ENCODE measurements at regions not wholly inside any gene's neighbourhood (a gene's known extent, or its start where the extent isn't known, plus 50 kb on each side); places are given as distances from the start of the nearest gene placed in this dataset.

- H3K4me3 ChIP-seq (replicated peaks; ENCODE audit: low read depth, low read length), result no peak overlapping the region
- TF ChIP-seq CTCF (IDR thresholded peaks at IDR 0.05; ENCODE audit: low read depth, low read length, missing control alignments), result no peak
- DNase-seq (ENCODE audit: extremely low read depth, low read depth), result no peak
Observed at GRCh38 chr9:108239696-108240321, 616.0 kb downstream of the ACTL7B start.

GRCh38 chr9:108235609-108236008 is 620.2 kb downstream of the ACTL7B start:
- no peak for TF ChIP-seq CTCF (IDR thresholded peaks at IDR 0.05; ENCODE audit: low read depth, low read length, missing control alignments)
- no peak overlapping the region for H3K4me3 ChIP-seq (replicated peaks; ENCODE audit: low read depth, low read length)
- DNase-seq (ENCODE audit: extremely low read depth, low read depth), result no peak

GRCh38 chr9:108234811-108235210 is 621.0 kb downstream of the ACTL7B start:
- TF ChIP-seq CTCF (IDR thresholded peaks at IDR 0.05; ENCODE audit: low read depth, low read length, missing control alignments), result no peak
- DNase-seq (ENCODE audit: extremely low read depth, low read depth), result no peak
- H3K4me3 ChIP-seq (replicated peaks; ENCODE audit: low read depth, low read length), result no peak overlapping the region

- TF ChIP-seq CTCF (IDR thresholded peaks at IDR 0.05; ENCODE audit: low read depth, low read length, missing control alignments), result no peak
- H3K4me3 ChIP-seq (replicated peaks; ENCODE audit: low read depth, low read length), result no peak overlapping the region
- DNase-seq (ENCODE audit: extremely low read depth, low read depth), result no peak
Observed at GRCh38 chr9:108225149-108225800, 630.5 kb downstream of the ACTL7B start.

GRCh38 chr9:108224716-108225115 is 631.1 kb downstream of the ACTL7B start:
- DNase-seq (ENCODE audit: extremely low read depth, low read depth), result no peak

GRCh38 chr9:108219664-108220063 is 636.1 kb downstream of the ACTL7B start:
- no peak for TF ChIP-seq CTCF (IDR thresholded peaks at IDR 0.05; ENCODE audit: low read depth, low read length, missing control alignments)
- no peak overlapping the region for H3K4me3 ChIP-seq (replicated peaks; ENCODE audit: low read depth, low read length)
- no peak for DNase-seq (ENCODE audit: extremely low read depth, low read depth)

More at GRCh38 chr9:108224716-108225115, 631.1 kb downstream of the ACTL7B start:
- no peak for TF ChIP-seq CTCF (IDR thresholded peaks at IDR 0.05; ENCODE audit: low read depth, low read length, missing control alignments)
- no peak overlapping the region for H3K4me3 ChIP-seq (replicated peaks; ENCODE audit: low read depth, low read length)

Data from HFF-Myc (cell line).